ENCODE measurements at regions not wholly inside any gene's neighbourhood (a gene's known extent, or its start where the extent isn't known, plus 50 kb on each side); places are given as distances from the start of the nearest gene placed in this dataset.

- TF ChIP-seq CTCF (IDR thresholded peaks at IDR 0.05): no peak
- TF ChIP-seq POLR2A (IDR thresholded peaks at IDR 0.05; ENCODE audit: low read depth): no peak
- no peak for TF ChIP-seq POLR2AphosphoS5 (IDR thresholded peaks at IDR 0.05)
- no peak for TF ChIP-seq EP300 (IDR thresholded peaks at IDR 0.05)
Measured at GRCh38 chr17:71757156-71757555, 363.7 kb upstream of the SOX9 start.
